ENCODE measurements at regions not wholly inside any gene's neighbourhood (a gene's known extent, or its start where the extent isn't known, plus 50 kb on each side); places are given as distances from the start of the nearest gene placed in this dataset.

DNA sequence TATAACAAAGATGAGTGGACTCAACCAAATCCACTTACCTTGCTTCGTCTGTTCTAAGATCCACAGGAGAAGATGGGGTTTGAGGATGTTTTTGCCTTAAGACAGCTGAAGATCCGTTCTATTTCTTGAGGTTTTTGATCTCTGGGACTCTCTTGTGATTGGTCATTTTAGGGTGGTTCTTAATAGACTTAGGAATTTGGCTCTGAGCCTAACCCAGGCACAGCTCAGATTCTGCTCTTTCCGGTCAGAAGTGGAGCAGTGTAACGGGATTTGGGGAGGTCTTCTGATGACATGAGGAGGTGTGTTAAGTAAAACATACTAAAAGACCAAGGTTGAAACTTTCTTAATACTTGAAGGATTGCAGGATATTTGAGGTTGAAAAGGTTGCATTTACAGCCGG lies 166.9 kb downstream of the DMRT2 start:
- no peak for DNase-seq
- ATAC-seq (replicated peaks): no peak
- no peaks in the 10 kb centered on the region for H3K4me1 Mint-ChIP-seq
- H3K36me3 Mint-ChIP-seq: no peaks in the 10 kb centered on the region
- H3K9me3 Mint-ChIP-seq: no peaks in the 10 kb centered on the region
- H3K27me3 Mint-ChIP-seq: no peaks in the 10 kb centered on the region
- no peak overlapping the region for H3K27ac Mint-ChIP-seq
- no peak overlapping the region for H3K4me3 Mint-ChIP-seq

- H3K4me3 Mint-ChIP-seq: no peak overlapping the region
- no peak overlapping the region for H3K27ac Mint-ChIP-seq
- ATAC-seq (replicated peaks) (no peak), DNase-seq (no peak)
- H3K27me3 Mint-ChIP-seq: no peaks in the 10 kb centered on the region
- no peaks in the 10 kb centered on the region for H3K9me3 Mint-ChIP-seq
- H3K36me3 Mint-ChIP-seq: no peaks in the 10 kb centered on the region
- H3K4me1 Mint-ChIP-seq: no peaks in the 10 kb centered on the region
These were observed 169.1 kb downstream of the DMRT2 start for GRCh38 chr9:1219284-1219683.

DNA sequence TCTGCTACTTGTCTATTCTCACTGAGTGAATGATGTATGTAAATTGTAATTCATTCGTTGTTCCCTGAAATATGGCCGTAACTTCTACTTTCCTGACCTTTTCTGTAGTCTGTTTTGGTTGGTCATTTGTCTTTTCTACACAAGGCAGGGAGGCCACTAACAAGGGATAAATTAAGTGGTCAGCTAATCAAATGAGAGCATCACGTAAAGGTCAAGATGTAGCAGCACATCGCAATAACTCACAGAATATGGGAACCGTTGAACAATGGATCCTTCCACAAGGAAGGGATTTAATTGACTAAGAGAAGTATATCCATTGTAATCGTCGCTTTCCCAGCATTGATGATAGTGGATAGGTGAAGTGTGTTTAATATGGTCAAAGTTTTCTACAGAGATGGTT lies 171.1 kb downstream of the DMRT2 start:
- Mint-ChIP-seq H3K36me3 (no peaks in the 10 kb centered on the region), H3K27me3 (no peaks in the 10 kb centered on the region), H3K4me3 (no peak overlapping the region), H3K9me3 (no peaks in the 10 kb centered on the region), H3K4me1 (no peaks in the 10 kb centered on the region), H3K27ac (no peak overlapping the region)
- ATAC-seq (replicated peaks) (no peak), DNase-seq (no peak)

DNA sequence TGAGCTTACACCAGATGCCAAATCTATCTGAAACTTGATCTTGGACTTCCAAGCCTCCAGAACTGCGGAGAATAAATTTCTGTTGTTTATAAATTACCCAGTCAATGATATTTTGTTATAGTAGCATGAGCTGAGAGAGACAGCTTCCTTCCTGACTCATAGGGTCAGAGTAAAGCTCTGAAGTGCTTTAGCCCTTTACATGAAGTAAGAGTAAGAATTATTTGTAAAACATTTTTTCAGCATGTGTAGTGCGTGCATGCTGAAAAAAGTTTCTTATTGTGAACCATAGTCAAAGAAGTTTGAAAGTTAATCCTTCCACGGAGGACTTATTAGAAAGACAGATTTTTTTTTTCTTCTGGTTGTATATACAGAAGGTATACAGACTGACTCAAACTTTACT lies 172.4 kb downstream of the DMRT2 start:
- ATAC-seq (replicated peaks) (no peak), DNase-seq (no peak)
- Mint-ChIP-seq H3K27ac (no peak overlapping the region), H3K36me3 (no peaks in the 10 kb centered on the region), H3K27me3 (no peaks in the 10 kb centered on the region), H3K9me3 (no peaks in the 10 kb centered on the region), H3K4me3 (no peak overlapping the region), H3K4me1 (no peaks in the 10 kb centered on the region)

GRCh38 chr9:1231998-1232919 lies 182.1 kb downstream of the DMRT2 start:
- H3K36me3 Mint-ChIP-seq: no peaks in the 10 kb centered on the region
- DNase-seq: no peak
- H3K27ac Mint-ChIP-seq: no peak overlapping the region
- no peaks in the 10 kb centered on the region for H3K4me1 Mint-ChIP-seq
- no peak for ATAC-seq (replicated peaks)
- peaks cover 4 to 5% of the 10 kb centered on the region in 2 donors for H3K9me3 Mint-ChIP-seq
- H3K4me3 Mint-ChIP-seq: no peak overlapping the region
- H3K27me3 Mint-ChIP-seq: no peaks in the 10 kb centered on the region

GRCh38 chr9:1233568-1233967 lies 183.4 kb downstream of the DMRT2 start:
- peaks cover 4 to 5% of the 10 kb centered on the region in 2 donors for H3K9me3 Mint-ChIP-seq
- no peaks in the 10 kb centered on the region for H3K36me3 Mint-ChIP-seq
- H3K27me3 Mint-ChIP-seq: no peaks in the 10 kb centered on the region
- no peak overlapping the region for H3K27ac Mint-ChIP-seq
- no peak overlapping the region for H3K4me3 Mint-ChIP-seq
- ATAC-seq (replicated peaks) (no peak), DNase-seq (no peak)
- H3K4me1 Mint-ChIP-seq: no peaks in the 10 kb centered on the region

- Mint-ChIP-seq H3K36me3 (no peaks in the 10 kb centered on the region), H3K4me1 (no peaks in the 10 kb centered on the region), H3K9me3 (peaks cover 4 to 5% of the 10 kb centered on the region in 2 donors), H3K27me3 (peaks cover 0 to 8% of the 10 kb centered on the region in 2 donors), H3K27ac (no peak overlapping the region), H3K4me3 (no peak overlapping the region)
- DNase-seq: no peak
- no peak for ATAC-seq (replicated peaks)
These were observed 185.5 kb downstream of the DMRT2 start for GRCh38 chr9:1235650-1236049.

GRCh38 chr9:1236061-1236460 lies 185.9 kb downstream of the DMRT2 start:
- ATAC-seq (replicated peaks) (no peak), DNase-seq (no peak)
- Mint-ChIP-seq H3K4me1 (no peaks in the 10 kb centered on the region), H3K27ac (no peak overlapping the region), H3K36me3 (no peaks in the 10 kb centered on the region), H3K27me3 (peaks cover 0 to 8% of the 10 kb centered on the region in 2 donors), H3K9me3 (peaks cover 4 to 5% of the 10 kb centered on the region in 2 donors), H3K4me3 (no peak overlapping the region)

DNA sequence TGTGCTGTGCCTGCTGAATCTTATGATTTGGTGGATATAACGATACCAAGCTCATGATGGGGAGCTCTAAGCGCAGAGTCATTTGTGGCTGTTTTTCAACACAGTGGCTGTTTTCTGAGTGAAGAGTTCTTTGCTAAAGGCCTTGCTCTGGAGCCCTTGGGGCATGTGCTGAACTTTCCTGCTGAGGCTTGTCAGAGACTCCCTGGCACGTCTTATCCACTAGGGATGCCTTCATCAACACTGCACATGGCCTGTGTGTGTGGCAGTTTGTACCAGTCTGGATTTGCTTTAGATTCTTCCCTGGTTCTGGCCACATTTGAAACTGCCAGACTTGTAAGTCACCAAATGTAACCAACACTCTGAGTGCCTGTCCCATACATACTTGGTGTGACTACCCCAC lies 188.2 kb downstream of the DMRT2 start:
- ATAC-seq (replicated peaks) (no peak), DNase-seq (no peak)
- Mint-ChIP-seq H3K36me3 (no peaks in the 10 kb centered on the region), H3K27ac (no peak overlapping the region), H3K4me1 (no peaks in the 10 kb centered on the region), H3K27me3 (peaks cover 0 to 8% of the 10 kb centered on the region in 2 donors), H3K4me3 (no peak overlapping the region), H3K9me3 (peaks cover 4 to 5% of the 10 kb centered on the region in 2 donors)

DNA sequence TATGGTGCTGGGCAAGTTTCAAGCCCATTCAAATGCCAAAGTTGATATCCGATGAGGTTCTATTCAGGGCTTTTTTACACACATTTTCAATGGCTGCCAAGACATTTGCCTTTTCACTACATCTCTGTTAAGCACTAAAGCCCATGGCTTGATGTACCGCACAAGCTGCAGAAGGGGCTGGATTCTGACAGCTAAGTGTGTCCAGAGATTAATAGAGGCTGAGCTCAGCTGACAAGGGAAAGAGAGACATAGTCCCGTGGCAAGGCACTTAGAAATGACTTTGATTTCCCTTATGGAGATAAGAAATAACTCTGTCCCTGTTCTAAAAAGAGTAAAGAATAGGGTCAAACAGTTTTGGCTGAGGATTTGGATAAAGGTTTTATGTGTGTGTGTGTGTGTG lies 198.6 kb downstream of the DMRT2 start:
- Mint-ChIP-seq H3K27me3 (no peaks in the 10 kb centered on the region), H3K4me1 (no peaks in the 10 kb centered on the region), H3K27ac (no peak overlapping the region), H3K36me3 (no peaks in the 10 kb centered on the region), H3K9me3 (peaks cover 0 to 1% of the 10 kb centered on the region in 2 donors), H3K4me3 (no peak overlapping the region)
- ATAC-seq (replicated peaks) (no peak), DNase-seq (no peak)

GRCh38 chr9:1253064-1253979 lies 203.2 kb downstream of the DMRT2 start:
- no peak overlapping the region for H3K4me3 Mint-ChIP-seq
- H3K4me1 Mint-ChIP-seq: no peaks in the 10 kb centered on the region

DNA sequence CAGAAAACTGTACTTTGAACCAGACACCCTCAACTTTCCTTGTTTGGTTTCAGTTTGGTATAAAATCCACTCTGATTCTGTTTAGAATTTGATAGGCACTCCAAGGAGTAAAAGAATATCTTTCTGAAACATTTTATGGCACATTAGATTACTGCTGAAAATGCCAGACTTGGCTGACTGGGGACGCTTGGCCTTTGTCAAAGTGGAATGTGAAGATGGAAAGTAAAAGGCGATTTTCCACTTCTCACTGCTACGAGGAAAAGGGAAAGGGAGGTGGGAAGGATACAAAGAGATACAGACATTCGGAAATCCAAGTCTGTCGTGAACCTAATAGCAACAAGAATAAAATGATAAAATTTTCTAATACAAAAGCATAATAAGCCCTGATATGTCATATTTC lies 203.9 kb downstream of the DMRT2 start:
- H3K4me1 Mint-ChIP-seq: no peaks in the 10 kb centered on the region
- ATAC-seq (replicated peaks) (no peak), DNase-seq (no peak)
- no peak overlapping the region for H3K4me3 Mint-ChIP-seq
- H3K36me3 Mint-ChIP-seq: no peaks in the 10 kb centered on the region
- H3K27ac Mint-ChIP-seq: no peak overlapping the region
- no peaks in the 10 kb centered on the region for H3K9me3 Mint-ChIP-seq
- H3K27me3 Mint-ChIP-seq: no peaks in the 10 kb centered on the region

More at GRCh38 chr9:1253064-1253979, 203.2 kb downstream of the DMRT2 start:
- H3K36me3 Mint-ChIP-seq: no peaks in the 10 kb centered on the region
- DNase-seq (no peak), ATAC-seq (replicated peaks) (no peak)
- no peak overlapping the region for H3K27ac Mint-ChIP-seq
- H3K9me3 Mint-ChIP-seq: no peaks in the 10 kb centered on the region
- H3K27me3 Mint-ChIP-seq: no peaks in the 10 kb centered on the region

- no peak overlapping the region for H3K4me3 Mint-ChIP-seq
- H3K27ac Mint-ChIP-seq: no peak overlapping the region
- DNase-seq: no peak
- H3K27me3 Mint-ChIP-seq: no peaks in the 10 kb centered on the region
- H3K36me3 Mint-ChIP-seq: no peaks in the 10 kb centered on the region
- H3K4me1 Mint-ChIP-seq: no peaks in the 10 kb centered on the region
- H3K9me3 Mint-ChIP-seq: no peaks in the 10 kb centered on the region
- no peak for ATAC-seq (replicated peaks)
These were observed 206.0 kb downstream of the DMRT2 start for GRCh38 chr9:1256178-1256577.

DNA sequence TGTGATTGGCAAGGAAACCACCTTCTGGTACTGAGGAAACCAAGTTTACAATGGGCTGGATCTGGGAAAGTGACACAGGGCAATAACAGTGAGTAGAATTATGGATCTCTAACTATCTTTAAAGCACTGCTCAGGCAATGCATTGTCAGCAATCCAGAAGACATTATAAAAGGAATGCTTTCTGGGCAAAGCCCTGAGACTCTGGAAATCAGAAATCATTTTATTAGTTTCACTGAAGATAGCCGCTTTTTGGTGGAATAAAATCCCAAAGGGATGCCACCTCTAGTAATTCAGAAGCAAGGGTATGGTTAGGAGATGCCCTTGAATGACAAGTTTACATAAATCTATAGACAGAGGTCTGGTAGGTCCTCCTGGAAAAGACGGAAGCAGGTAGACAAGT lies 211.1 kb downstream of the DMRT2 start:
- no peak overlapping the region for H3K4me3 Mint-ChIP-seq
- ATAC-seq (replicated peaks): no peak
- no peak overlapping the region for H3K27ac Mint-ChIP-seq
- H3K9me3 Mint-ChIP-seq: no peaks in the 10 kb centered on the region
- no peaks in the 10 kb centered on the region for H3K4me1 Mint-ChIP-seq
- no peaks in the 10 kb centered on the region for H3K36me3 Mint-ChIP-seq
- DNase-seq: no peak
- no peaks in the 10 kb centered on the region for H3K27me3 Mint-ChIP-seq
